ENCODE measurements at regions not wholly inside any gene's neighbourhood (a gene's known extent, or its start where the extent isn't known, plus 50 kb on each side); places are given as distances from the start of the nearest gene placed in this dataset.
"Not testable (repeated sequence)": the region's sequence is repeated elsewhere in the genome, so short reads cannot be mapped to it uniquely, and the experiment has no call there.

DNA sequence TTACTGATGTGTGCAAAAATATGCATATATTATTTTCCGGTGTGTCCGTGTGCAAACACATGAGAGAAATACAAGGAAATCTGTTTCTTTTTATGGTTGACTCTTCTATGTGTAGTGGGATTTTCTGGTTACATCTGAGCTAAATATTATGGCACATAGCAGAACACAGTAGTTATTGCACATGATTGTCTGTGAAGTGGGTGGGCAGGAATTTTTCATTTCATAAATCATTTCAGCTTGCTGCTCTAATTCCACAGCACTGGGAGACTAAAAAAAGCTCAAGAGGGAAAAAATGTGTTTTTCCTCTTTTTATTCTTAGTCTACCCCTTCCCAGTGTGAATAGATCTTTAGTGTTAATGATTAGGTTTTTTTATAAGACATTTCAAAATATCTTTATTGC, 197.9 kb downstream of the MBL2 start:
- TF ChIP-seq, protein P1, sequence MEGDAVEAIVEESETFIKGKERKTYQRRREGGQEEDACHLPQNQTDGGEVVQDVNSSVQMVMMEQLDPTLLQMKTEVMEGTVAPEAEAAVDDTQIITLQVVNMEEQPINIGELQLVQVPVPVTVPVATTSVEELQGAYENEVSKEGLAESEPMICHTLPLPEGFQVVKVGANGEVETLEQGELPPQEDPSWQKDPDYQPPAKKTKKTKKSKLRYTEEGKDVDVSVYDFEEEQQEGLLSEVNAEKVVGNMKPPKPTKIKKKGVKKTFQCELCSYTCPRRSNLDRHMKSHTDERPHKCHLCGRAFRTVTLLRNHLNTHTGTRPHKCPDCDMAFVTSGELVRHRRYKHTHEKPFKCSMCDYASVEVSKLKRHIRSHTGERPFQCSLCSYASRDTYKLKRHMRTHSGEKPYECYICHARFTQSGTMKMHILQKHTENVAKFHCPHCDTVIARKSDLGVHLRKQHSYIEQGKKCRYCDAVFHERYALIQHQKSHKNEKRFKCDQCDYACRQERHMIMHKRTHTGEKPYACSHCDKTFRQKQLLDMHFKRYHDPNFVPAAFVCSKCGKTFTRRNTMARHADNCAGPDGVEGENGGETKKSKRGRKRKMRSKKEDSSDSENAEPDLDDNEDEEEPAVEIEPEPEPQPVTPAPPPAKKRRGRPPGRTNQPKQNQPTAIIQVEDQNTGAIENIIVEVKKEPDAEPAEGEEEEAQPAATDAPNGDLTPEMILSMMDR (IDR thresholded peaks at IDR 0.05), result no peak
- ChIA-PET POLR2A (no interaction called here), CTCF (interaction anchor here (1.0 kb wide), 1 partner anchor 9 kb away, joined by 3 read pairs; no protein-coding TSS in a partner anchor)
- Mint-ChIP-seq H3K9me3 (peaks cover 2% of the 10 kb centered on the region), H3K4me3 (no peak overlapping the region), H3K27ac (no peak overlapping the region), H3K27me3 (no peaks in the 10 kb centered on the region), H3K36me3 (ENCODE audit: low read depth) (no peaks in the 10 kb centered on the region), H3K4me1 (ENCODE audit: low read depth) (no peaks in the 10 kb centered on the region)
- no peak for ATAC-seq
- intact Hi-C loops (cut with micrococcal nuclease), result no loop called here
- DNase-seq, result no peak

DNA sequence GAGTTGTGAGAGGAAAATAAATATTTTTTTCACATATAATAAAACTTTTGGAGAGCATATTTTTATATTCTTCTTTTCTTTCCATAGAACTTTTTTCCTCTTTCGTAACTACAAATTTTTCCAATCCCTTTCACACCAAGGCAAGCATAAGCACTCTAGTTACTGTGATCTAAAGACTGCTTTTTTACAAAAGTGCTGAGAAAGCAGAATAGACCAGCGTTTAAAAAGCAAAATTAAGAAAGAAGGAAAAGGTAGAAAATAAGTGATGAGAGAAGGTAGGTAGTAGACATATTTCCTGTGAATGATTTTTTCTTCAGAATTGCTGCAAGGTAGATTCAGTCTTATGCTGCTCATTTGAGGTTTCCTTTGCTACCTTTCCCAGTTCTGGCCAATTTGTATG, 195.5 kb downstream of the MBL2 start:
- Mint-ChIP-seq H3K9me3 (peaks cover 7% of the 10 kb centered on the region), H3K36me3 (ENCODE audit: low read depth) (no peaks in the 10 kb centered on the region)

DNA sequence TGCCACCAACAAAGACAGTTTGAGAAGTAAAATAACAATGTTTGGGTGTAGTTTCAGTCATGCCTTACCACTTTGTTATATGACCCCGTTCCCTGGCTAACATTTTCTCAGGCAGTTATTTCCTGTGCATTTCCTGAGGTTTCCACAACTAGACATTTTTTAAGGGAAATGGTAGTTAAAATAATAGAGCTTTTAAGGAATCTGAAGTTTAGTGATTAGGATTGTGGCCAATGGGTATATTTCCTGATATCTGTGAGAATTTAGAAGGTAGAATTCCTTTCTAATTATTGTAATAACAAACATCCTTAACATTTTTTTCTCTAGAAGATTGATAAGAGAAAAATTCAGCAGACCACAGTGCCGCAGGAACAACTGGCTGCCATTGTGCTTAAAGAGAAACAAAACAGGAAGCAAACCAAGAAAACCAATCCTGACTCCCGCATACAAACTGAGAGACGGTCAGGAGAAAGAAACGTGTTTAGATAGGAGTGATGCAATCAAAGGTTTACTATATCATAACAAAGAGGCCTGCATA, 193.6 kb downstream of the MBL2 start:
- POLR2A ChIA-PET, result no interaction called here
- TF ChIP-seq, protein P1 (IDR thresholded peaks at IDR 0.05), result no peak
- DNase-seq, result no peak
- no peaks in the 10 kb centered on the region for H3K27me3 Mint-ChIP-seq
- peaks cover 16% of the 10 kb centered on the region for H3K9me3 Mint-ChIP-seq
- CTCF ChIA-PET, result no interaction called here
- no peak overlapping the region for H3K27ac Mint-ChIP-seq
- intact Hi-C loops (cut with micrococcal nuclease), result no loop called here
- H3K4me3 Mint-ChIP-seq, result no peak overlapping the region
- ATAC-seq, result no peak
- H3K36me3 Mint-ChIP-seq (ENCODE audit: low read depth), result no peaks in the 10 kb centered on the region
- H3K4me1 Mint-ChIP-seq (ENCODE audit: low read depth), result no peaks in the 10 kb centered on the region

More for the DNA sequence above, 195.5 kb downstream of the MBL2 start:
- ATAC-seq (no peak), DNase-seq (no peak)
- H3K4me3 Mint-ChIP-seq, result no peak overlapping the region
- no peaks in the 10 kb centered on the region for H3K27me3 Mint-ChIP-seq
- H3K27ac Mint-ChIP-seq, result no peak overlapping the region
- H3K4me1 Mint-ChIP-seq (ENCODE audit: low read depth), result no peaks in the 10 kb centered on the region
- TF ChIP-seq, protein P1 (IDR thresholded peaks at IDR 0.05), result no peak
- CTCF ChIA-PET, result no interaction called here
- POLR2A ChIA-PET, result no interaction called here
- intact Hi-C loops (cut with micrococcal nuclease), result no loop called here

DNA sequence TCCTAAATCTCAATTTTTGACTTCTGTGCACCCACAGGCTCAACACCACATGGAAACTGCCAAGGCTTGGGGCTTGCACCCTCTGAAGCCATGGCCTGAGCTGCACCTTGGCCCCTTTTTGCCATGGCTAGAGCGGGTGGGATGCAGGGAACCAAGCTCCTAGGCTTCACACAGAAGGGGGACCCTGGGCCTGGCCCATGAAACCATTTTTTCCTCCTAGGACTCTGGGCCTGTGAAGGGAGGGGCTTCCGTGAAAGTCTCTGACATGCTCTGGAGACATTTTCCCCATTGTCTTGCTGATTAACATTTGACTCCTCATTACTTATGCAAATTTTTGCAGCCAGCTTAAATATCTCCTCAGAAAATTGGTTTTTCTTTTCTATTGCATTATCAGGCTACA, 190.9 kb downstream of the MBL2 start:
- not testable (repeated sequence) for ATAC-seq; H3K27ac Mint-ChIP-seq; H3K36me3 Mint-ChIP-seq (ENCODE audit: low read depth)

DNA sequence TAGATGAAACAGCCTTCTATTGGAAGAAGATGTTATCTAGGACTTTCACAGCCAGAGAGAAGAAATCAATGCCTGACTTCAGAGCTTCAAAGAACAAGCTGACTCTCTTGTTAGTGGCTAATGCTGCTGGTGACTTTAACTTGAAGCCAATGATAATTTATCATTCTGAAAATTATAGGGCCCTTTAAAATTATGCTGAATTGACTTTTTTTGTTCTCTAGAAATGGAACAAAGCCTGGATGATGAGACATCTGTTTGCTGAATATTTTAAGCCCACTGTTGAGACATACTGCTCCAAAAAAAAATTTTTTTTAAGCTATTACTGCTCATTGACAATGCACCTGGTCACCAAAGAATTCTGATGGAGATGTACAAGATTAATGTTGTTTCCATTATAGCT, 189.2 kb downstream of the MBL2 start:
- Mint-ChIP-seq H3K27me3 (no peaks in the 10 kb centered on the region), H3K9me3 (peaks cover 32% of the 10 kb centered on the region), H3K4me3 (no peak overlapping the region), H3K36me3 (ENCODE audit: low read depth) (no peaks in the 10 kb centered on the region), H3K4me1 (ENCODE audit: low read depth) (no peaks in the 10 kb centered on the region), H3K27ac (no peak overlapping the region)
- no peak for ATAC-seq
- TF ChIP-seq, protein P1 (IDR thresholded peaks at IDR 0.05), result no peak
- DNase-seq, result no peak
- ChIA-PET CTCF (interaction anchor here (1.2 kb wide), 1 partner anchor 9 kb away, joined by 3 read pairs; no protein-coding TSS in a partner anchor), POLR2A (no interaction called here)
- intact Hi-C loops (cut with micrococcal nuclease), result no loop called here

More for the DNA sequence above, 190.9 kb downstream of the MBL2 start:
- H3K9me3 Mint-ChIP-seq, result peaks cover 22% of the 10 kb centered on the region
- H3K27me3 Mint-ChIP-seq; POLR2A ChIA-PET; intact Hi-C loops (cut with micrococcal nuclease); CTCF ChIA-PET; H3K4me3 Mint-ChIP-seq; DNase-seq; H3K4me1 Mint-ChIP-seq (ENCODE audit: low read depth): not testable (repeated sequence)

Measured in activated CD8-positive, alpha-beta T cell treated with anti-CD3 and anti-CD28 coated beads for 36 hours (primary cell).